Activated CD4-positive, alpha-beta T cell treated with anti-CD3 and anti-CD28 coated beads, Interleukin-2, amount 10 ng/mL, durations not matched to agents 7 days and 5 days (primary cell): ENCODE measurements at regions not wholly inside any gene's neighbourhood (a gene's known extent, or its start where the extent isn't known, plus 50 kb on each side); places are given as distances from the start of the nearest gene placed in this dataset.

ENCODE experiments used
- CTCF ChIA-PET: fragments of 350-600 bp; sonication (Branson Sonifier 250); formaldehyde crosslinking; loops from one replicate; lab custom pipeline; 2021; ENCODE audit warnings: antibody characterized with exemption; lab: Charles Lee
- POLR2A ChIA-PET: fragments of 350-600 bp; sonication (Branson Sonifier 250); formaldehyde crosslinking; loops from one replicate; lab custom pipeline; 2021; ENCODE audit warnings: antibody characterized with exemption; lab: Charles Lee
- DNase-seq: peaks from one replicate; pipeline ENCODE4 v3.0.0-alpha.2; 2020
- H3K27ac Mint-ChIP-seq: one replicate; pipeline ENCODE4 v1.8.0; 2021; ENCODE audit warnings: mild to moderate bottlenecking, moderate library complexity, mixed read lengths
- H3K27me3 Mint-ChIP-seq: one replicate; pipeline ENCODE4 v1.8.0; 2021; ENCODE audit warnings: mixed read lengths
- H3K36me3 Mint-ChIP-seq: one replicate; pipeline ENCODE4 v1.8.0; 2021; ENCODE audit warnings: low read depth, mixed read lengths
- H3K4me1 Mint-ChIP-seq: one replicate; pipeline ENCODE4 v1.8.0; 2021; ENCODE audit warnings: mixed read lengths
- H3K4me3 Mint-ChIP-seq: one replicate; pipeline ENCODE4 v1.8.0; 2021; ENCODE audit warnings: mild to moderate bottlenecking, moderate library complexity, mixed read lengths
- H3K9me3 Mint-ChIP-seq: one replicate; pipeline ENCODE4 v1.8.0; 2021; ENCODE audit warnings: mixed read lengths

GRCh38 chr5:164651546-164652275, 1146.3 kb downstream of the MAT2B start:
- CTCF ChIA-PET = no interaction called here
- POLR2A ChIA-PET = interaction anchor here (0.6 kb wide), 1 partner anchor 62 kb away, joined by 5 read pairs; no protein-coding TSS in a partner anchor
- Mint-ChIP-seq H3K4me3 (no peak overlapping the region), H3K9me3 (no peaks in the 10 kb centered on the region), H3K27me3 (no peaks in the 10 kb centered on the region), H3K27ac (no peak overlapping the region), H3K4me1 (no peaks in the 10 kb centered on the region), H3K36me3 (no peaks in the 10 kb centered on the region)
- no peak for DNase-seq

- Mint-ChIP-seq H3K36me3 (no peaks in the 10 kb centered on the region), H3K4me3 (no peak overlapping the region), H3K27me3 (no peaks in the 10 kb centered on the region), H3K9me3 (no peaks in the 10 kb centered on the region), H3K27ac (no peak overlapping the region), H3K4me1 (no peaks in the 10 kb centered on the region)
- ChIA-PET POLR2A (no interaction called here), CTCF (no interaction called here)
- no peak for DNase-seq
These were observed 1146.8 kb downstream of the MAT2B start for GRCh38 chr5:164652276-164652660.

GRCh38 chr5:164663198-164663989, 1158.0 kb downstream of the MAT2B start:
- Mint-ChIP-seq H3K4me3 (no peak overlapping the region), H3K27me3 (no peaks in the 10 kb centered on the region), H3K36me3 (no peaks in the 10 kb centered on the region), H3K9me3 (no peaks in the 10 kb centered on the region), H3K4me1 (no peaks in the 10 kb centered on the region), H3K27ac (no peak overlapping the region)
- ChIA-PET CTCF (no interaction called here), POLR2A (no interaction called here)
- no peak for DNase-seq

GRCh38 chr5:164671640-164672039, 1166.2 kb downstream of the MAT2B start:
- no peaks in the 10 kb centered on the region for H3K27me3 Mint-ChIP-seq

GRCh38 chr5:164672205-164672604, 1166.8 kb downstream of the MAT2B start:
- Mint-ChIP-seq H3K27me3 (no peaks in the 10 kb centered on the region), H3K9me3 (no peaks in the 10 kb centered on the region), H3K36me3 (no peaks in the 10 kb centered on the region), H3K4me1 (no peaks in the 10 kb centered on the region), H3K4me3 (no peak overlapping the region), H3K27ac (no peak overlapping the region)
- DNase-seq = no peak
- ChIA-PET CTCF (no interaction called here), POLR2A (no interaction called here)

More at GRCh38 chr5:164671640-164672039, 1166.2 kb downstream of the MAT2B start:
- DNase-seq = no peak
- no peak overlapping the region for H3K4me3 Mint-ChIP-seq
- ChIA-PET POLR2A (no interaction called here), CTCF (no interaction called here)
- no peak overlapping the region for H3K27ac Mint-ChIP-seq
- no peaks in the 10 kb centered on the region for H3K4me1 Mint-ChIP-seq
- H3K36me3 Mint-ChIP-seq = no peaks in the 10 kb centered on the region
- no peaks in the 10 kb centered on the region for H3K9me3 Mint-ChIP-seq

GRCh38 chr5:164672931-164673694, 1167.7 kb downstream of the MAT2B start:
- no peaks in the 10 kb centered on the region for H3K4me1 Mint-ChIP-seq
- no peaks in the 10 kb centered on the region for H3K27me3 Mint-ChIP-seq
- H3K27ac Mint-ChIP-seq = no peak overlapping the region
- no peak for DNase-seq
- H3K9me3 Mint-ChIP-seq = no peaks in the 10 kb centered on the region
- no peak overlapping the region for H3K4me3 Mint-ChIP-seq
- ChIA-PET CTCF (no interaction called here), POLR2A (no interaction called here)
- H3K36me3 Mint-ChIP-seq = no peaks in the 10 kb centered on the region

- Mint-ChIP-seq H3K27ac (no peak overlapping the region), H3K4me1 (no peaks in the 10 kb centered on the region), H3K4me3 (no peak overlapping the region), H3K36me3 (no peaks in the 10 kb centered on the region), H3K9me3 (peaks cover 4% of the 10 kb centered on the region), H3K27me3 (no peaks in the 10 kb centered on the region)
- ChIA-PET CTCF (no interaction called here), POLR2A (no interaction called here)
- no peak for DNase-seq
These were observed 1174.0 kb downstream of the MAT2B start for GRCh38 chr5:164679461-164679860.

GRCh38 chr5:164680216-164680615, 1174.8 kb downstream of the MAT2B start:
- Mint-ChIP-seq H3K4me3 (no peak overlapping the region), H3K36me3 (no peaks in the 10 kb centered on the region), H3K27me3 (no peaks in the 10 kb centered on the region), H3K9me3 (peaks cover 4% of the 10 kb centered on the region), H3K4me1 (no peaks in the 10 kb centered on the region), H3K27ac (no peak overlapping the region)
- CTCF ChIA-PET = no interaction called here
- POLR2A ChIA-PET = no interaction called here
- no peak for DNase-seq

GRCh38 chr5:164680812-164681520, 1175.5 kb downstream of the MAT2B start:
- H3K27ac Mint-ChIP-seq = no peak overlapping the region
- no peaks in the 10 kb centered on the region for H3K4me1 Mint-ChIP-seq
- CTCF ChIA-PET = no interaction called here
- H3K27me3 Mint-ChIP-seq = no peaks in the 10 kb centered on the region
- no peak overlapping the region for H3K4me3 Mint-ChIP-seq
- peaks cover 4% of the 10 kb centered on the region for H3K9me3 Mint-ChIP-seq
- POLR2A ChIA-PET = no interaction called here
- DNase-seq = no peak
- H3K36me3 Mint-ChIP-seq = no peaks in the 10 kb centered on the region

- ChIA-PET POLR2A (no interaction called here), CTCF (no interaction called here)
- no peaks in the 10 kb centered on the region for H3K9me3 Mint-ChIP-seq
- H3K4me3 Mint-ChIP-seq = no peak overlapping the region
- no peaks in the 10 kb centered on the region for H3K27me3 Mint-ChIP-seq
- no peaks in the 10 kb centered on the region for H3K36me3 Mint-ChIP-seq
- H3K4me1 Mint-ChIP-seq = no peaks in the 10 kb centered on the region
- H3K27ac Mint-ChIP-seq = no peak overlapping the region
- DNase-seq = no peak
These were observed 1182.0 kb downstream of the MAT2B start for GRCh38 chr5:164687391-164687790.

GRCh38 chr5:164688437-164688836, 1183.0 kb downstream of the MAT2B start:
- Mint-ChIP-seq H3K4me3 (no peak overlapping the region), H3K9me3 (no peaks in the 10 kb centered on the region), H3K27ac (no peak overlapping the region), H3K4me1 (no peaks in the 10 kb centered on the region), H3K36me3 (no peaks in the 10 kb centered on the region), H3K27me3 (no peaks in the 10 kb centered on the region)
- ChIA-PET CTCF (no interaction called here), POLR2A (no interaction called here)
- DNase-seq = no peak

- no peak for DNase-seq
- no peak overlapping the region for H3K4me3 Mint-ChIP-seq
- no peak overlapping the region for H3K27ac Mint-ChIP-seq
- no peaks in the 10 kb centered on the region for H3K4me1 Mint-ChIP-seq
- POLR2A ChIA-PET = no interaction called here
- CTCF ChIA-PET = no interaction called here
- H3K9me3 Mint-ChIP-seq = peaks cover 2% of the 10 kb centered on the region
- no peaks in the 10 kb centered on the region for H3K36me3 Mint-ChIP-seq
- no peaks in the 10 kb centered on the region for H3K27me3 Mint-ChIP-seq
These were observed 1203.4 kb downstream of the MAT2B start for GRCh38 chr5:164708831-164709230.
